Neural cell (in vitro differentiated cells): ENCODE measurements at regions not wholly inside any gene's neighbourhood (a gene's known extent, or its start where the extent isn't known, plus 50 kb on each side); places are given as distances from the start of the nearest gene placed in this dataset.

Source experiments
- H2AFZ ChIP-seq: fragments of 200-600, 300-800 bp; sonication (generic), shearing (Covaris generic); 2 replicates; pipeline ENCODE4 v1.6.0; 2014; ENCODE audit warnings: low read depth, mild to moderate bottlenecking, antibody characterized with exemption, low read length, moderate library complexity
- H3F3A ChIP-seq: fragments of 200-600 bp; shearing (Covaris generic); 2 replicates; pipeline ENCODE4 v1.6.1; 2016; ENCODE audit warnings: mild to moderate bottlenecking, moderate library complexity, mixed read lengths, antibody characterized with exemption, low read length; ENCODE audit not compliant: insufficient read depth, poor library complexity, severe bottlenecking
- H3K27ac ChIP-seq: fragments of 200-600, 300-800 bp; sonication (generic), shearing (Covaris generic); 2 replicates; pipeline ENCODE4 v1.5.1; 2014; ENCODE audit warnings: mild to moderate bottlenecking, low read length, moderate library complexity
- H3K27me3 ChIP-seq: fragments of 300-800, 200-600 bp; sonication (generic), shearing (Covaris generic); 2 replicates; pipeline ENCODE4 v1.6.0; 2014; ENCODE audit warnings: mild to moderate bottlenecking, low read depth, low read length, moderate library complexity; ENCODE audit not compliant: insufficient read depth
- H3K36me3 ChIP-seq: fragments of 300-800, 200-600 bp; sonication (generic), shearing (Covaris generic); 2 replicates; pipeline ENCODE4 v1.5.1; 2014; ENCODE audit warnings: mild to moderate bottlenecking, antibody characterized with exemption, low read length, moderate library complexity; ENCODE audit not compliant: insufficient read depth
- H3K4me2 ChIP-seq: fragments of 300-800, 200-600 bp; sonication (generic), shearing (Covaris generic); 2 replicates; pipeline ENCODE4 v1.6.0; 2014; ENCODE audit warnings: mild to moderate bottlenecking, low read length
- H3K4me3 ChIP-seq: fragments of 300-800, 200-600 bp; sonication (generic), shearing (Covaris generic); 2 replicates; pipeline ENCODE4 v1.5.1; 2014; ENCODE audit warnings: mild to moderate bottlenecking, low read length, moderate library complexity
- H3K79me2 ChIP-seq: fragments of 200-600 bp; shearing (Covaris generic); replicated peaks from 2 replicates; pipeline ENCODE4 v1.6.0; 2014; ENCODE audit warnings: mild to moderate bottlenecking, low read length, moderate library complexity; ENCODE audit not compliant: insufficient read depth
- H3K9ac ChIP-seq: fragments of 300-800, 200-600 bp; sonication (generic), shearing (Covaris generic); 2 replicates; pipeline ENCODE4 v1.6.1; 2016; ENCODE audit warnings: mild to moderate bottlenecking, low read length, mixed read lengths
- H3K9me2 ChIP-seq: fragments of 200-600 bp; shearing (Covaris generic); 2 replicates; pipeline ENCODE4 v1.6.1; 2016; ENCODE audit warnings: mild to moderate bottlenecking, low read length, mixed read lengths; ENCODE audit not compliant: insufficient read depth
- H3K9me3 ChIP-seq: fragments of 200-600, 300-800 bp; sonication (generic), shearing (Covaris generic); 2 replicates; pipeline ENCODE4 v1.6.1; 2016; ENCODE audit warnings: mild to moderate bottlenecking, mixed run types, low read length, moderate library complexity, mixed read lengths
- H4K20me1 ChIP-seq: fragments of 200-600 bp; shearing (Covaris generic); 2 replicates; pipeline ENCODE4 v1.6.1; 2016; ENCODE audit warnings: mild to moderate bottlenecking, mixed run types; ENCODE audit not compliant: insufficient read depth
- CTCF ChIP-seq: fragments of 450-650 bp; IDR thresholded peaks from 2 replicates; pipeline ENCODE4 v1.5.1; 2014; ENCODE audit warnings: antibody characterized with exemption, mild to moderate bottlenecking, moderate library complexity; ENCODE audit not compliant: poor library complexity, severe bottlenecking
- EP300 ChIP-seq: fragments of 450-650 bp; conservative IDR thresholded peaks from 2 replicates; pipeline ENCODE4 v1.6.1; 2014; ENCODE audit warnings: antibody characterized with exemption, mild to moderate bottlenecking, moderate library complexity; ENCODE audit not compliant: poor library complexity, severe bottlenecking
- EZH2 ChIP-seq: fragments of 200-600, 300-800 bp; shearing (Covaris generic), sonication (generic); IDR thresholded peaks from 2 replicates; pipeline ENCODE4 v1.6.1; 2014; ENCODE audit warnings: antibody characterized with exemption, low read length, borderline replicate concordance, mild to moderate bottlenecking; ENCODE audit not compliant: insufficient read depth, poor library complexity, severe bottlenecking
- MXI1 ChIP-seq: fragments of 450-650 bp; conservative IDR thresholded peaks from 2 replicates; pipeline ENCODE4 v1.6.1; 2014; ENCODE audit warnings: antibody characterized with exemption, mild to moderate bottlenecking; ENCODE audit not compliant: poor library complexity, severe bottlenecking
- POLR2AphosphoS5 ChIP-seq: IDR thresholded peaks from 2 replicates; pipeline ENCODE4 v1.6.1; 2012
- RAD21 ChIP-seq: fragments of 450-650 bp; conservative IDR thresholded peaks from 2 replicates; pipeline ENCODE4 v1.6.1; 2014; ENCODE audit warnings: antibody characterized with exemption, mild to moderate bottlenecking, moderate library complexity
- REST ChIP-seq: IDR thresholded peaks from 2 replicates; pipeline ENCODE4 v1.6.1; 2012; ENCODE audit warnings: borderline replicate concordance
- SMC3 ChIP-seq: fragments of 450-650 bp; conservative IDR thresholded peaks from 2 replicates; pipeline ENCODE4 v1.6.1; 2014; ENCODE audit warnings: antibody characterized with exemption, mild to moderate bottlenecking, moderate library complexity; ENCODE audit not compliant: poor library complexity
- TAF1 ChIP-seq: IDR thresholded peaks from 2 replicates; pipeline ENCODE4 v1.6.1; 2012; ENCODE audit warnings: low read depth

GRCh38 chr9:103514767-103515166, 519.6 kb downstream of the CYLC2 start:
- no peaks in the 10 kb centered on the region for H3K79me2 ChIP-seq
- H3F3A ChIP-seq: no peaks in the 10 kb centered on the region
- no peak overlapping the region for H3K4me3 ChIP-seq
- no peak overlapping the region for H2AFZ ChIP-seq
- no peak for TF ChIP-seq TAF1
- no peak for TF ChIP-seq CTCF
- no peak for TF ChIP-seq REST
- no peak for TF ChIP-seq POLR2AphosphoS5
- TF ChIP-seq SMC3: no peak
- TF ChIP-seq EP300: no peak
- no peak for TF ChIP-seq RAD21
- TF ChIP-seq EZH2: no peak
- TF ChIP-seq MXI1: no peak
- H4K20me1 ChIP-seq: no peaks in the 10 kb centered on the region
- no peaks in the 10 kb centered on the region for H3K9me2 ChIP-seq
- H3K9me3 ChIP-seq: no peaks in the 10 kb centered on the region
- no peak overlapping the region for H3K9ac ChIP-seq
- H3K27ac ChIP-seq: no peak overlapping the region
- H3K27me3 ChIP-seq: no peaks in the 10 kb centered on the region
- no peak overlapping the region for H3K4me2 ChIP-seq
- H3K36me3 ChIP-seq: no peaks in the 10 kb centered on the region

- H4K20me1 ChIP-seq: no peaks in the 10 kb centered on the region
Observed at GRCh38 chr9:103522409-103522808, 527.3 kb downstream of the CYLC2 start.

DNA sequence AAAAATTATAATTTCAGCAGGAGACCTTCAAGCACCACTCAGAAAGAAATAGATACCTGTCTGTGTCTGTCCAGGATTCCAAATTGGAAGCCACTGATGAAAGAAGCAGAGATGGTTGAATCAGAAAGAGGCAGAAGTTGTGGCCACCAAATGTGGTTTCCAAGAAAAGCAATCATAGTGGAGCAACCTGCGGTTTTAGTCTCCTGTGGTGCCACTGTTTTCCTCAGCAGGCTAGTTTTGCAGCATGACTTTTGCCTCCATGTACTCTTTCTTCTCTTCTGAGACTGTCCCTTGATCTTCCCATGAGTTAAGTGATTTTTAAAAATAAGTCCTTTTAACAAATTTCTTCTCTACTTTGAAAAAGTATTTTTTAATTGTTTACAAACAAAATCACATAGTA, 535.8 kb downstream of the CYLC2 start:
- Histone ChIP-seq H2AFZ (no peak overlapping the region), H3K9me2 (no peaks in the 10 kb centered on the region), H3K9ac (no peak overlapping the region), H3K9me3 (no peaks in the 10 kb centered on the region), H3F3A (no peaks in the 10 kb centered on the region), H3K27me3 (no peaks in the 10 kb centered on the region), H3K4me3 (no peak overlapping the region), H3K27ac (no peak overlapping the region), H3K36me3 (no peaks in the 10 kb centered on the region), H4K20me1 (no peaks in the 10 kb centered on the region), H3K79me2 (no peaks in the 10 kb centered on the region), H3K4me2 (no peak overlapping the region)
- TF ChIP-seq RAD21 (no peak), REST (no peak), POLR2AphosphoS5 (no peak), SMC3 (no peak), TAF1 (no peak)

More at GRCh38 chr9:103522409-103522808, 527.3 kb downstream of the CYLC2 start:
- no peak for TF ChIP-seq POLR2AphosphoS5
- Histone ChIP-seq H3K36me3 (no peaks in the 10 kb centered on the region), H3K9me3 (no peaks in the 10 kb centered on the region), H3K79me2 (no peaks in the 10 kb centered on the region), H3K27ac (no peak overlapping the region), H3K4me3 (no peak overlapping the region), H3K4me2 (no peak overlapping the region), H3K27me3 (no peaks in the 10 kb centered on the region), H3K9me2 (no peaks in the 10 kb centered on the region), H3K9ac (no peak overlapping the region), H2AFZ (no peak overlapping the region), H3F3A (no peaks in the 10 kb centered on the region)
